ENCODE measurements at regions not wholly inside any gene's neighbourhood (a gene's known extent, or its start where the extent isn't known, plus 50 kb on each side); places are given as distances from the start of the nearest gene placed in this dataset.

DNA sequence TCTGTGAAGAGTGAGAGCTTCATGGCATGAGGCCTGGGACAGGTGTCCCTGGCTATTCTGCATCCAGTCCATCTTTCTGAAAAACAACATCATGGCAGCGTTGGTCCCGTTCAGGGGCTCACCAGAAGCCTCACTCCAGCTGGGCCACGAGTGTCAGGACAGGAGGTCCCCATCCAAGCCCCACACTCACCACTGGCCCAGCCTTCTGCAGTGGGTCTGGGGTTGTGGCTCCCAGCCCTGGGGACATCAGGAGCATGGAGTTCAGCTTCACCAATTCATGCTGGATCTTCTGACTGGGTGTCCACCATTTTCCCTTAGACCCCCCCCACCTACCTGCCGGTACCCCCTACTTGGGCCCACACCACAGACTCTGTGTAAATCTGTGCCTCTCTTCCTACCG lies 400.3 kb downstream of the BRD1 start:
- no TSS peak for BruUV-seq (replicated peaks)
- Histone ChIP-seq H3K9me3 (ENCODE audit: control insufficient read depth, insufficient read depth, low read length) (peaks cover 35% of the 10 kb centered on the region), H4K91ac (ENCODE audit: insufficient read depth, low read depth, low read length) (no peak overlapping the region), H3K4me1 (ENCODE audit: control insufficient read depth, insufficient read depth, low read length) (no peaks in the 10 kb centered on the region), H3K9ac (ENCODE audit: low read depth, low read length) (no peak overlapping the region), H3K18ac (ENCODE audit: low read depth, low read length) (no peak overlapping the region), H2BK5ac (ENCODE audit: low read depth, low read length, poor library complexity, severe bottlenecking) (no peak overlapping the region), H2AFZ (replicated peaks; ENCODE audit: low read length, poor library complexity) (no peak overlapping the region), H3K79me1 (ENCODE audit: low read depth in 1 of 2, low read length in 2 of 2) (no peaks in the 10 kb centered on the region), H2BK120ac (ENCODE audit: low read depth, low read length) (no peak overlapping the region), H4K5ac (ENCODE audit: low read depth, low read length) (no peak overlapping the region), H3K36me3 (ENCODE audit: control insufficient read depth, insufficient read depth, low read length) (no peaks in the 10 kb centered on the region), H3K23ac (ENCODE audit: low read depth, low read length) (no peak overlapping the region), H4K20me1 (ENCODE audit: insufficient read depth, low read length) (no peaks in the 10 kb centered on the region), H3K27me3 (ENCODE audit: control insufficient read depth, insufficient read depth, low read length) (no peaks in the 10 kb centered on the region), H4K8ac (ENCODE audit: low read depth in 2 of 2, low read length in 2 of 2) (no peak overlapping the region), H2AK9ac (replicated peaks; ENCODE audit: low read depth, low read length, poor library complexity) (no peak overlapping the region), H3K9me1 (ENCODE audit: insufficient read depth, low read length) (no peaks in the 10 kb centered on the region), H2BK20ac (ENCODE audit: low read depth, low read length) (no peak overlapping the region), H3K14ac (replicated peaks; ENCODE audit: low read depth, low read length) (no peak overlapping the region), H2BK15ac (ENCODE audit: low read depth, low read length) (no peak overlapping the region), H2AK5ac (ENCODE audit: low read depth, low read length) (no peak overlapping the region), H3K4ac (ENCODE audit: low read depth, low read length) (no peak overlapping the region), H3K4me2 (ENCODE audit: low read depth, low read length) (no peak overlapping the region), H3K27ac (ENCODE audit: insufficient read depth, low read length) (no peak overlapping the region), H3K4me3 (ENCODE audit: insufficient read depth, low read depth, low read length) (no peak overlapping the region), H3K56ac (ENCODE audit: extremely low read depth, insufficient read depth, low read length) (no peak overlapping the region)
- DNase-seq (no peak), ATAC-seq (ENCODE audit: low read depth) (no peak)
- CTCF ChIA-PET = no interaction called here
- POLR2A ChIA-PET (ENCODE audit: unreplicated experiment) = no interaction called here
- no peak for TF ChIP-seq USF2 (IDR thresholded peaks at IDR 0.05; ENCODE audit: low read depth, low read length)
- no peak for TF ChIP-seq MAFK (IDR thresholded peaks at IDR 0.05; ENCODE audit: low read depth, low read length)
- TF ChIP-seq CHD1 (IDR thresholded peaks at IDR 0.05; ENCODE audit: low read depth, low read length) = no peak
- no peak for TF ChIP-seq MAZ (IDR thresholded peaks at IDR 0.05; ENCODE audit: borderline replicate concordance, low read depth, low read length)
- TF ChIP-seq POLR2A (IDR thresholded peaks at IDR 0.05; ENCODE audit: low read depth, low read length) = no peak
- no peak for TF ChIP-seq SMC3 (IDR thresholded peaks at IDR 0.05; ENCODE audit: low read depth, low read length)
- TF ChIP-seq RAD21 (IDR thresholded peaks at IDR 0.05; ENCODE audit: low read length) = no peak
- no peak for TF ChIP-seq NFE2L2 (IDR thresholded peaks at IDR 0.05; ENCODE audit: low read depth, low read length)
- no peak for TF ChIP-seq ELK1 (IDR thresholded peaks at IDR 0.05; ENCODE audit: borderline replicate concordance, low read depth, low read length)
- no peak for TF ChIP-seq CEBPB (IDR thresholded peaks at IDR 0.05; ENCODE audit: low read depth, low read length)
- no peak for TF ChIP-seq RFX5 (IDR thresholded peaks at IDR 0.05; ENCODE audit: low read depth, low read length)
- TF ChIP-seq RCOR1 (IDR thresholded peaks at IDR 0.05; ENCODE audit: insufficient replicate concordance, low read length) = no peak
- TF ChIP-seq CTCF (conservative IDR thresholded peaks at IDR 0.05; ENCODE audit: low read depth, low read length) = no peak
- no peak for TF ChIP-seq BHLHE40 (IDR thresholded peaks at IDR 0.05; ENCODE audit: low read depth, low read length)
- TF ChIP-seq MXI1 (IDR thresholded peaks at IDR 0.05; ENCODE audit: borderline replicate concordance, low read depth, low read length) = no peak
- no peak for TF ChIP-seq FOS (IDR thresholded peaks at IDR 0.05; ENCODE audit: low read depth, low read length)
- in situ Hi-C loops (cut with MboI; ENCODE audit: low sequenced_read_pairs) (no loop called here), dilution Hi-C loops (cut with HindIII; ENCODE audit: low sequenced_read_pairs, unreplicated experiment) (no loop called here), intact Hi-C loops (cut with micrococcal nuclease) (no loop called here)
- 20% methylated on average over 2 of the region's 5 CpGs; no CpG with 5 or more reads in 1 of the 2 experiments for WGBS, 2 experiments (ENCODE audit: extremely low coverage in 2 of 2, insufficient read length in 1 of 2)

Measured in IMR-90 (cell line).